ENCODE measurements at regions not wholly inside any gene's neighbourhood (a gene's known extent, or its start where the extent isn't known, plus 50 kb on each side); places are given as distances from the start of the nearest gene placed in this dataset.

DNA sequence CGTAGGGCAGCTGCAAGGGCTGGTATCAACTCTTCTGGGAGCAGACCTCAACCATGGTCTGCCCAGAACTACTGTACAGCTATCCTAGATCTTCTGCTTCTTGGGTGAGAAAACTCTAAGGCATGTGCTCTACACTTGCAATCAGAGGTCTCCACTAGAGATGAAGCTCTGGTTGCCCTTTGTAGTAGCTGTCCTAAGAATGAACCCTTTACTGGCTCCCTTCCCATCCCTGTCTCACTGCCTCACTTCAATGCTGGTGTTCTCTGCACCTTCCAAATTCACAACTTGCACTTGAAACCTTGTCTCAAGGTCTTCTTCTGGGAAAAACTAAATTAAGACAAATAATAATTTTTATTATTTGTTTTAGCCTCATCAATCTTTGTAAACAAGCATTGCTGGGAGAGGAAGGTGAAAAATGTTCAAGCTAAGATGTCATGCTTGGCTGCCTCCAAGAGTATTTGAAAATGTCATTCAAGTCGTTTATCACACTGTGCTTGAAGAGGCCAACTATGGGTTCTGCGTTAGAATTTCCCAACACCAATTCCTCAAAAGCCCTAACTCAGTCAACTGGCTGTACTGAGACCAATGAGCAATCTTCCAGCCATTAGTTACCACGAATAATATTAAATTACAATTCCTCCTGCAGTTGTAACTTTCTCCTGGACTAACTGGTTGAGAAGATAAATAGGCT is 216.9 kb upstream of the ADRA1D start:
- ChIA-PET POLR2A (no interaction called here), CTCF (interaction anchor here (0.7 kb wide), 1 partner anchor 14 kb away, joined by 3 read pairs; no protein-coding TSS in a partner anchor)
- dilution Hi-C loops (cut with MboI; ENCODE audit: extremely low pct_ligation_motif_present, low sequenced_read_pairs) (no loop called here), intact Hi-C loops (cut with micrococcal nuclease) (no loop called here)
- Histone ChIP-seq H3K9ac (replicated peaks; ENCODE audit: extremely low read depth, insufficient read depth, low read length) (no peak overlapping the region), H3K36me3 (ENCODE audit: control insufficient read depth in 2 of 2, extremely low read depth in 1 of 2, insufficient read depth in 2 of 2, low read length in 2 of 2) (no peaks in the 10 kb centered on the region), H3K4me1 (ENCODE audit: control insufficient read depth, extremely low read depth, insufficient read depth, low read length) (no peaks in the 10 kb centered on the region), H3K27me3 (ENCODE audit: control insufficient read depth in 2 of 2, insufficient read depth in 2 of 2, low read length in 2 of 2) (peaks cover 4 to 5% of the 10 kb centered on the region in 2 experiments), H3K9me3 (replicated peaks; ENCODE audit: control insufficient read depth, insufficient read depth, low read length) (no peaks in the 10 kb centered on the region), H3K9me1 (replicated peaks; ENCODE audit: control insufficient read depth, extremely low read depth, insufficient read depth, low read length) (no peaks in the 10 kb centered on the region), H3K4me2 (ENCODE audit: insufficient read depth, low read length) (no peak overlapping the region), H3K27ac (ENCODE audit: insufficient read depth, low read depth, low read length) (no peak overlapping the region), H3K4me3 (replicated peaks in 1 of 3; ENCODE audit: insufficient read depth in 1 of 3, low read depth in 1 of 3, low read length in 3 of 3) (no peak overlapping the region), H2AFZ (ENCODE audit: low read depth, low read length) (no peak overlapping the region), H4K20me1 (replicated peaks; ENCODE audit: control insufficient read depth, extremely low read depth, insufficient read depth, low read length) (no peaks in the 10 kb centered on the region), H3K79me2 (ENCODE audit: control insufficient read depth, insufficient read depth, low read length) (no peaks in the 10 kb centered on the region)
- no TSS peak for BruUV-seq (replicated peaks)
- FAIRE-seq: no peak
- DNase-seq (ENCODE audit: low read depth, low spot score): no peak
- TF ChIP-seq POLR2A (IDR thresholded peaks at IDR 0.05; ENCODE audit: low read depth, low read length) (no peak), FOS (IDR thresholded peaks at IDR 0.05; ENCODE audit: borderline replicate concordance, insufficient read depth, low read length) (no peak), GATA2 (IDR thresholded peaks at IDR 0.05; ENCODE audit: insufficient read depth, insufficient read length, low read depth, low read length) (no peak)
- TF ChIP-seq, protein P1, sequence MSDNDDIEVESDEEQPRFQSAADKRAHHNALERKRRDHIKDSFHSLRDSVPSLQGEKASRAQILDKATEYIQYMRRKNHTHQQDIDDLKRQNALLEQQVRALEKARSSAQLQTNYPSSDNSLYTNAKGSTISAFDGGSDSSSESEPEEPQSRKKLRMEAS (IDR thresholded peaks at IDR 0.05; ENCODE audit: insufficient read depth, insufficient read length): no peak
- TF ChIP-seq, protein P2, sequence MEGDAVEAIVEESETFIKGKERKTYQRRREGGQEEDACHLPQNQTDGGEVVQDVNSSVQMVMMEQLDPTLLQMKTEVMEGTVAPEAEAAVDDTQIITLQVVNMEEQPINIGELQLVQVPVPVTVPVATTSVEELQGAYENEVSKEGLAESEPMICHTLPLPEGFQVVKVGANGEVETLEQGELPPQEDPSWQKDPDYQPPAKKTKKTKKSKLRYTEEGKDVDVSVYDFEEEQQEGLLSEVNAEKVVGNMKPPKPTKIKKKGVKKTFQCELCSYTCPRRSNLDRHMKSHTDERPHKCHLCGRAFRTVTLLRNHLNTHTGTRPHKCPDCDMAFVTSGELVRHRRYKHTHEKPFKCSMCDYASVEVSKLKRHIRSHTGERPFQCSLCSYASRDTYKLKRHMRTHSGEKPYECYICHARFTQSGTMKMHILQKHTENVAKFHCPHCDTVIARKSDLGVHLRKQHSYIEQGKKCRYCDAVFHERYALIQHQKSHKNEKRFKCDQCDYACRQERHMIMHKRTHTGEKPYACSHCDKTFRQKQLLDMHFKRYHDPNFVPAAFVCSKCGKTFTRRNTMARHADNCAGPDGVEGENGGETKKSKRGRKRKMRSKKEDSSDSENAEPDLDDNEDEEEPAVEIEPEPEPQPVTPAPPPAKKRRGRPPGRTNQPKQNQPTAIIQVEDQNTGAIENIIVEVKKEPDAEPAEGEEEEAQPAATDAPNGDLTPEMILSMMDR (IDR thresholded peaks at IDR 0.05; ENCODE audit: extremely low read depth in 1 of 2, insufficient read depth in 1 of 2, low read depth in 1 of 2, low read length in 2 of 2): no peak
